Neural progenitor cell (in vitro differentiated cells): ENCODE measurements at regions not wholly inside any gene's neighbourhood (a gene's known extent, or its start where the extent isn't known, plus 50 kb on each side); places are given as distances from the start of the nearest gene placed in this dataset.
A peak's percentile ranks its signal among the peaks of the same experiment; 100 is the strongest.

Experiments
- DNase-seq: peaks from one replicate; pipeline ENCODE4 v3.0.0-alpha.2; 2016; ENCODE audit warnings: low spot score
- H2AFZ ChIP-seq: fragments of 200-600 bp; sonication (generic); replicated peaks from 2 replicates; pipeline ENCODE4 v1.6.1; 2016; ENCODE audit warnings: antibody characterized with exemption
- H3F3A ChIP-seq: fragments of 200-600 bp; sonication (generic); 2 replicates; pipeline ENCODE4 v1.6.1; 2016; ENCODE audit warnings: antibody characterized with exemption, low read depth
- H3K27ac ChIP-seq: fragments of 200-600 bp; sonication (generic); 2 replicates; pipeline ENCODE4 v1.5.1; 2016; ENCODE audit warnings: mild to moderate bottlenecking
- H3K27me3 ChIP-seq: fragments of 200-600 bp; sonication (generic); 2 replicates; pipeline ENCODE4 v1.6.1; 2016; ENCODE audit warnings: mild to moderate bottlenecking, moderate library complexity
- H3K36me3 ChIP-seq: fragments of 200-600 bp; sonication (generic); 2 replicates; pipeline ENCODE4 v1.5.1; 2016
- H3K4me1 ChIP-seq: fragments of 200-600 bp; sonication (generic); 2 replicates; pipeline ENCODE4 v1.6.1; 2016; ENCODE audit warnings: mixed run types
- H3K4me2 ChIP-seq: fragments of 200-600 bp; sonication (generic); 2 replicates; pipeline ENCODE4 v1.6.1; 2016
- H3K4me3 ChIP-seq: fragments of 200-600 bp; sonication (generic); 2 replicates; pipeline ENCODE4 v1.5.1; 2016
- H3K79me2 ChIP-seq: fragments of 200-600 bp; sonication (generic); 2 replicates; pipeline ENCODE4 v1.6.1; 2016; ENCODE audit warnings: low read depth
- H3K9ac ChIP-seq: fragments of 200-600 bp; sonication (generic); 2 replicates; pipeline ENCODE4 v1.6.1; 2016
- H3K9me3 ChIP-seq: fragments of 200-600 bp; sonication (generic); 2 replicates; pipeline ENCODE4 v1.5.1; 2016; ENCODE audit warnings: low read depth
- H4K20me1 ChIP-seq: fragments of 200-600 bp; sonication (generic); 2 replicates; pipeline ENCODE4 v1.6.1; 2016; ENCODE audit warnings: low read depth
- H3K27ac Mint-ChIP-seq: 3 replicates; pipeline ENCODE4 v1.8.0; 2021; ENCODE audit warnings: mixed read lengths
- H3K27me3 Mint-ChIP-seq: 2 replicates; pipeline ENCODE4 v1.8.0; 2022; ENCODE audit warnings: low read depth, mild to moderate bottlenecking, inconsistent platforms, moderate library complexity, mixed read lengths; ENCODE audit not compliant: insufficient read depth
- H3K36me3 Mint-ChIP-seq: 3 replicates; pipeline ENCODE4 v1.8.0; 2021; ENCODE audit warnings: mixed read lengths
- H3K4me1 Mint-ChIP-seq: 3 replicates; pipeline ENCODE4 v1.8.0; 2021; ENCODE audit warnings: mixed read lengths
- H3K4me3 Mint-ChIP-seq: 3 replicates; pipeline ENCODE4 v1.8.0; 2021; ENCODE audit warnings: mild to moderate bottlenecking, moderate library complexity, mixed read lengths
- H3K9me3 Mint-ChIP-seq: 3 replicates; pipeline ENCODE4 v1.8.0; 2020; ENCODE audit warnings: mixed read lengths
- CTCF ChIP-seq: fragments of 200-600 bp; sonication (generic); IDR thresholded peaks from 2 replicates; pipeline ENCODE4 v1.5.1; 2017; ENCODE audit warnings: antibody characterized with exemption, mild to moderate bottlenecking
- EZH2 ChIP-seq: fragments of 200-600 bp; sonication (generic); IDR thresholded peaks from 2 replicates; pipeline ENCODE4 v1.6.1; 2017; ENCODE audit warnings: antibody characterized with exemption, mild to moderate bottlenecking, moderate library complexity
- EZH2phosphoT487 ChIP-seq: fragments of 200-600 bp; sonication (generic); IDR thresholded peaks from 2 replicates; pipeline ENCODE4 v1.6.1; 2017; ENCODE audit warnings: antibody characterized with exemption

GRCh38 chr6:112409311-112409710 lies 62.2 kb downstream of the RFPL4B start:
- H3K4me2 ChIP-seq = no peak overlapping the region
- H3K27ac ChIP-seq = no peak overlapping the region
- H3K9ac ChIP-seq = no peak overlapping the region
- peaks cover 20% of the 10 kb centered on the region for H3K4me1 ChIP-seq
- H3K9me3 ChIP-seq = no peaks in the 10 kb centered on the region
- H3K4me3 ChIP-seq = no peak overlapping the region
- Mint-ChIP-seq H3K4me1 (peaks cover 39% of the 10 kb centered on the region), H3K27me3 (peaks cover 4% of the 10 kb centered on the region), H3K36me3 (no peaks in the 10 kb centered on the region), H3K9me3 (peaks cover 3% of the 10 kb centered on the region), H3K4me3 (no peak overlapping the region), H3K27ac (no peak overlapping the region)
- H3K36me3 ChIP-seq = no peaks in the 10 kb centered on the region
- no peaks in the 10 kb centered on the region for H4K20me1 ChIP-seq
- H3K27me3 ChIP-seq = no peaks in the 10 kb centered on the region
- H3F3A ChIP-seq = peaks cover 6% of the 10 kb centered on the region
- TF ChIP-seq EZH2 (no peak), CTCF (no peak), EZH2phosphoT487 (no peak)
- H2AFZ ChIP-seq = no peak overlapping the region
- no peaks in the 10 kb centered on the region for H3K79me2 ChIP-seq
- no peak for DNase-seq

- Mint-ChIP-seq H3K27me3 (peaks cover 2% of the 10 kb centered on the region), H3K9me3 (peaks cover 23% of the 10 kb centered on the region), H3K4me1 (peaks cover 13% of the 10 kb centered on the region), H3K4me3 (no peak overlapping the region), H3K27ac (peak overlapping the region; percentile 59), H3K36me3 (peaks cover 2% of the 10 kb centered on the region)
- H3F3A ChIP-seq = no peaks in the 10 kb centered on the region
- H3K27me3 ChIP-seq = no peaks in the 10 kb centered on the region
- no peak overlapping the region for H2AFZ ChIP-seq
- no peak overlapping the region for H3K4me3 ChIP-seq
- H3K79me2 ChIP-seq = no peaks in the 10 kb centered on the region
- TF ChIP-seq CTCF (no peak), EZH2 (no peak), EZH2phosphoT487 (no peak)
- H3K4me2 ChIP-seq = no peak overlapping the region
- H4K20me1 ChIP-seq = no peaks in the 10 kb centered on the region
- H3K9me3 ChIP-seq = no peaks in the 10 kb centered on the region
- no peak overlapping the region for H3K9ac ChIP-seq
- H3K36me3 ChIP-seq = no peaks in the 10 kb centered on the region
- H3K4me1 ChIP-seq = no peaks in the 10 kb centered on the region
- DNase-seq = no peak
- H3K27ac ChIP-seq = no peak overlapping the region
These were observed 66.7 kb downstream of the RFPL4B start for GRCh38 chr6:112413780-112414179.

GRCh38 chr6:112415366-112415765 lies 68.2 kb downstream of the RFPL4B start:
- H3K27ac Mint-ChIP-seq = no peak overlapping the region
- no peak for TF ChIP-seq CTCF
- no peak for TF ChIP-seq EZH2phosphoT487
- no peak for TF ChIP-seq EZH2

More at GRCh38 chr6:112415366-112415765, 68.2 kb downstream of the RFPL4B start:
- Histone ChIP-seq H3K4me2 (no peak overlapping the region), H3K27ac (no peak overlapping the region), H4K20me1 (no peaks in the 10 kb centered on the region), H3F3A (no peaks in the 10 kb centered on the region), H3K4me3 (no peak overlapping the region), H3K79me2 (no peaks in the 10 kb centered on the region), H3K9me3 (peaks cover 4% of the 10 kb centered on the region), H3K9ac (no peak overlapping the region), H3K36me3 (no peaks in the 10 kb centered on the region), H2AFZ (no peak overlapping the region), H3K27me3 (no peaks in the 10 kb centered on the region), H3K4me1 (no peaks in the 10 kb centered on the region)
- Mint-ChIP-seq H3K27me3 (no peaks in the 10 kb centered on the region), H3K36me3 (peaks cover 2% of the 10 kb centered on the region), H3K9me3 (peaks cover 31% of the 10 kb centered on the region), H3K4me3 (no peak overlapping the region), H3K4me1 (peaks cover 3% of the 10 kb centered on the region)
- no peak for DNase-seq
